GM12875 (cell line): ENCODE measurements at regions not wholly inside any gene's neighbourhood (a gene's known extent, or its start where the extent isn't known, plus 50 kb on each side); places are given as distances from the start of the nearest gene placed in this dataset.

Source experiments
- H3K4me3 ChIP-seq: one replicate; pipeline ENCODE4 v1.5.1; 2011; ENCODE audit warnings: low read depth, low read length, control low read depth
- CTCF ChIP-seq: IDR thresholded peaks from 2 replicates; pipeline ENCODE4 v1.5.1; 2011; ENCODE audit warnings: low read depth, mild to moderate bottlenecking, control low read depth, inconsistent platforms, low read length, moderate library complexity, borderline replicate concordance; ENCODE audit not compliant: insufficient read depth

- no peak overlapping the region for H3K4me3 ChIP-seq
- TF ChIP-seq CTCF: no peak
Measured at GRCh38 chr5:13186177-13186576, 758.3 kb downstream of the DNAH5 start.

- no peak for TF ChIP-seq CTCF
- no peak overlapping the region for H3K4me3 ChIP-seq
Measured at GRCh38 chr5:13179407-13180087, 764.9 kb downstream of the DNAH5 start.

GRCh38 chr5:13143630-13144029 lies 800.9 kb downstream of the DNAH5 start:
- H3K4me3 ChIP-seq: no peak overlapping the region
- TF ChIP-seq CTCF: no peak

- H3K4me3 ChIP-seq: no peak overlapping the region
- no peak for TF ChIP-seq CTCF
Measured at GRCh38 chr5:13143214-13143613, 801.3 kb downstream of the DNAH5 start.

- TF ChIP-seq CTCF: no peak
Measured at GRCh38 chr5:13133951-13134350, 810.5 kb downstream of the DNAH5 start.

GRCh38 chr5:13115476-13115875 lies 829.0 kb downstream of the DNAH5 start:
- TF ChIP-seq CTCF: no peak
- no peak overlapping the region for H3K4me3 ChIP-seq

More at GRCh38 chr5:13133951-13134350, 810.5 kb downstream of the DNAH5 start:
- no peak overlapping the region for H3K4me3 ChIP-seq

GRCh38 chr5:13108265-13108664 lies 836.2 kb downstream of the DNAH5 start:
- no peak overlapping the region for H3K4me3 ChIP-seq
- TF ChIP-seq CTCF: no peak
